Vagina (tissue), 2 donors: ENCODE measurements at regions not wholly inside any gene's neighbourhood (a gene's known extent, or its start where the extent isn't known, plus 50 kb on each side); places are given as distances from the start of the nearest gene placed in this dataset.

Experiments
- POLR2A ChIP-seq, 2 donors: fragments of 450-650 bp; IDR thresholded peaks; one replicate each; pipeline ENCODE4 v1.6.1; 2017; ENCODE audit warnings: antibody characterized with exemption in 2 of 2, mild to moderate bottlenecking in 2 of 2, moderate library complexity in 2 of 2
- POLR2AphosphoS5 ChIP-seq, 2 donors: sonication (generic); formaldehyde crosslinking; IDR thresholded peaks; one replicate each; pipeline ENCODE4 v1.9.0; 2017; ENCODE audit warnings: antibody characterized with exemption in 2 of 2, mild to moderate bottlenecking in 2 of 2, low read depth in 1 of 2; ENCODE audit not compliant: insufficient read depth in 1 of 2

DNA sequence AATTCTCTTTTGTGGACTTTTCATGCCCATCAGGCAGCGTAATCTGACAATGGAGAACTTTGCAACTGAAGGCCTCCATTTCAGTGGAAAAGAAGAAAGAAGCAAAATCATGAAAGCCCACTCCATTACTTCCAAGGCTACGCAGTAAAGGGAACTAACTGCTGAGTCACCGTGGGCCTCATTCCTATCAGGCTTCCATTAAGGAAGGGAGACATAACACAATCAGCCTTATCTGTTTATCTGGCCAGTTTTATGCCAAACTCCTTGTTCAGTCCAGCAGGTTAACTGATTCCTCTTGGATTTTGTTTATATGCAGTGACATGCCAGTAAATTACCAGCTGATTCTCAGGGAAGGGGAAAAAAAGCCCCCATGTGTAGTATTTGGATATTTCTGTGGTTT lies 56.8 kb upstream of the KATNAL1 start:
- TF ChIP-seq POLR2AphosphoS5 (IDR thresholded peaks at IDR 0.05; ENCODE audit: insufficient read depth in 1 of 2, low read depth in 1 of 2): no peak
- no peak for TF ChIP-seq POLR2A (IDR thresholded peaks at IDR 0.05)
